ENCODE measurements at regions not wholly inside any gene's neighbourhood (a gene's known extent, or its start where the extent isn't known, plus 50 kb on each side); places are given as distances from the start of the nearest gene placed in this dataset.

DNA sequence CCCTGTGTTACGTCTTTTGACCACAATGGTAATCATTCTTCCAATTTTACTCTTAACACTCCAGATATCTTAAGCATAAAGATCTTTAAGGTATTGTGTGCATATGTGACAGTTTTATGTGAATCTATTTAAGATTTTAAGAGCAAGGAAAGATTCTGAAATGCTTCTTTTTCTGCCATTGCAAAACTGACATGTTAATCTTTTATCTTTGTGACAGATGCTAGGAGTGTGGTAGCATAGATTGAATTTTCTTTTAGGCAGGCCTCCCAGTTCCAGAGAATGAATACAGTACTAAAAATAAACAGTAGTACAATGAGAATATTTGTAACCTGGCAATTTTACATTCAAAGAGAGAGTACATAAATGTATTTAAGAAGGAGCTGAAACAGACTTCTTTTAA is 232.5 kb upstream of the ZSWIM2 start:
- TF ChIP-seq, protein P1, sequence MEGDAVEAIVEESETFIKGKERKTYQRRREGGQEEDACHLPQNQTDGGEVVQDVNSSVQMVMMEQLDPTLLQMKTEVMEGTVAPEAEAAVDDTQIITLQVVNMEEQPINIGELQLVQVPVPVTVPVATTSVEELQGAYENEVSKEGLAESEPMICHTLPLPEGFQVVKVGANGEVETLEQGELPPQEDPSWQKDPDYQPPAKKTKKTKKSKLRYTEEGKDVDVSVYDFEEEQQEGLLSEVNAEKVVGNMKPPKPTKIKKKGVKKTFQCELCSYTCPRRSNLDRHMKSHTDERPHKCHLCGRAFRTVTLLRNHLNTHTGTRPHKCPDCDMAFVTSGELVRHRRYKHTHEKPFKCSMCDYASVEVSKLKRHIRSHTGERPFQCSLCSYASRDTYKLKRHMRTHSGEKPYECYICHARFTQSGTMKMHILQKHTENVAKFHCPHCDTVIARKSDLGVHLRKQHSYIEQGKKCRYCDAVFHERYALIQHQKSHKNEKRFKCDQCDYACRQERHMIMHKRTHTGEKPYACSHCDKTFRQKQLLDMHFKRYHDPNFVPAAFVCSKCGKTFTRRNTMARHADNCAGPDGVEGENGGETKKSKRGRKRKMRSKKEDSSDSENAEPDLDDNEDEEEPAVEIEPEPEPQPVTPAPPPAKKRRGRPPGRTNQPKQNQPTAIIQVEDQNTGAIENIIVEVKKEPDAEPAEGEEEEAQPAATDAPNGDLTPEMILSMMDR (IDR thresholded peaks at IDR 0.05 in 2 of 3, conservative IDR thresholded peaks at IDR 0.05 in 1 of 3; ENCODE audit: control insufficient read depth in 2 of 3, extremely low read depth in 1 of 3, insufficient read depth in 1 of 3, low read depth in 3 of 3, low read length in 3 of 3), result no peak
- TF ChIP-seq POLR2A (IDR thresholded peaks at IDR 0.05; ENCODE audit: low read depth, low read length), result no peak
- no peak for TF ChIP-seq RCOR1 (conservative IDR thresholded peaks at IDR 0.05; ENCODE audit: low read depth, low read length)
- no peak for TF ChIP-seq SUZ12 (IDR thresholded peaks at IDR 0.05; ENCODE audit: unreplicated experiment)
- no peak for TF ChIP-seq PML (IDR thresholded peaks at IDR 0.05; ENCODE audit: low read length)
- no peak for TF ChIP-seq EZH2 (IDR thresholded peaks at IDR 0.05; ENCODE audit: borderline replicate concordance, control insufficient read depth, low read depth, low read length)
- TF ChIP-seq ZNF207 (IDR thresholded peaks at IDR 0.05; ENCODE audit: borderline replicate concordance), result no peak
- no peak for TF ChIP-seq ZNF24 (IDR thresholded peaks at IDR 0.05)
- no peak for TF ChIP-seq IKZF1 (conservative IDR thresholded peaks at IDR 0.05)
- TF ChIP-seq SIN3A (IDR thresholded peaks at IDR 0.05; ENCODE audit: low read depth, low read length), result no peak
- no peak for TF ChIP-seq FOXM1 (IDR thresholded peaks at IDR 0.05; ENCODE audit: low read depth, low read length)
- TF ChIP-seq TCF12 (IDR thresholded peaks at IDR 0.05; ENCODE audit: low read depth, low read length), result no peak

Data from GM12878 (cell line).